MM.1S (cell line): ENCODE measurements at regions not wholly inside any gene's neighbourhood (a gene's known extent, or its start where the extent isn't known, plus 50 kb on each side); places are given as distances from the start of the nearest gene placed in this dataset.

Experiments used
- DNase-seq: peaks from one replicate; pipeline ENCODE4 v3.0.0-alpha.2; 2015
- H2AFZ ChIP-seq: fragments of 300-600 bp; sonication (generic); 2 replicates; pipeline ENCODE4 v1.6.0; 2016; ENCODE audit warnings: antibody characterized with exemption, low read length
- H3F3A ChIP-seq: fragments of 300-600 bp; sonication (generic); 2 replicates; pipeline ENCODE4 v1.6.1; 2016; ENCODE audit warnings: mild to moderate bottlenecking, antibody characterized with exemption, low read length, moderate library complexity, mixed read lengths; ENCODE audit not compliant: insufficient read depth
- H3K27ac ChIP-seq: fragments of 300-600 bp; sonication (generic); 2 replicates; pipeline ENCODE4 v1.5.1; 2016; ENCODE audit warnings: mild to moderate bottlenecking, low read length
- H3K27me3 ChIP-seq: fragments of 300-600 bp; sonication (generic); replicated peaks from 2 replicates; pipeline ENCODE4 v1.6.0; 2016; ENCODE audit warnings: low read length; ENCODE audit not compliant: insufficient read depth
- H3K36me3 ChIP-seq: fragments of 300-600 bp; sonication (generic); replicated peaks from 2 replicates; pipeline ENCODE4 v1.6.1; 2016; ENCODE audit warnings: mild to moderate bottlenecking, low read length, mixed read lengths; ENCODE audit not compliant: insufficient read depth
- H3K4me1 ChIP-seq: fragments of 300-600 bp; sonication (generic); 2 replicates; pipeline ENCODE4 v1.6.1; 2016; ENCODE audit warnings: low read length, mixed read lengths
- H3K4me2 ChIP-seq: fragments of 300-600 bp; sonication (generic); 2 replicates; pipeline ENCODE4 v1.6.0; 2016; ENCODE audit warnings: low read depth, low read length
- H3K4me3 ChIP-seq: fragments of 300-600 bp; sonication (generic); 2 replicates; pipeline ENCODE4 v1.5.1; 2016; ENCODE audit warnings: low read length, mixed read lengths
- H3K79me2 ChIP-seq: fragments of 300-600 bp; sonication (generic); 2 replicates; pipeline ENCODE4 v1.6.1; 2016; ENCODE audit warnings: mixed run types, low read length, mixed read lengths
- H3K9ac ChIP-seq: fragments of 300-600 bp; sonication (generic); 2 replicates; pipeline ENCODE4 v1.6.1; 2016; ENCODE audit warnings: low read length, mixed read lengths
- H3K9me2 ChIP-seq: fragments of 300-600 bp; sonication (generic); replicated peaks from 2 replicates; pipeline ENCODE4 v1.6.1; 2016; ENCODE audit warnings: mild to moderate bottlenecking, low read length, mixed read lengths; ENCODE audit not compliant: insufficient read depth
- H3K9me3 ChIP-seq: fragments of 300-600 bp; sonication (generic); replicated peaks from 2 replicates; pipeline ENCODE4 v1.6.1; 2016; ENCODE audit warnings: mild to moderate bottlenecking, low read length, mixed read lengths; ENCODE audit not compliant: insufficient read depth
- H4K20me1 ChIP-seq: fragments of 300-600 bp; sonication (generic); 2 replicates; pipeline ENCODE4 v1.6.1; 2016; ENCODE audit warnings: mild to moderate bottlenecking, low read length, moderate library complexity, mixed read lengths; ENCODE audit not compliant: insufficient read depth
- EZH2 ChIP-seq: fragments of 300-600 bp; sonication (generic); optimal IDR thresholded peaks from 2 replicates; pipeline ENCODE3; 2017; ENCODE audit warnings: low read depth, mild to moderate bottlenecking, antibody characterized with exemption, low read length, mixed read lengths
- EZH2phosphoT487 ChIP-seq: fragments of 300-600 bp; sonication (generic); IDR thresholded peaks from 2 replicates; pipeline ENCODE4 v1.6.1; 2018; ENCODE audit warnings: antibody characterized with exemption, low read length
- TF ChIP-seq, protein P1 (sequence below): fragments of 300-600 bp; sonication (generic); IDR thresholded peaks from 2 replicates; pipeline ENCODE4 v1.5.1; 2016; ENCODE audit warnings: antibody characterized with exemption, low read length, mixed read lengths

DNA sequence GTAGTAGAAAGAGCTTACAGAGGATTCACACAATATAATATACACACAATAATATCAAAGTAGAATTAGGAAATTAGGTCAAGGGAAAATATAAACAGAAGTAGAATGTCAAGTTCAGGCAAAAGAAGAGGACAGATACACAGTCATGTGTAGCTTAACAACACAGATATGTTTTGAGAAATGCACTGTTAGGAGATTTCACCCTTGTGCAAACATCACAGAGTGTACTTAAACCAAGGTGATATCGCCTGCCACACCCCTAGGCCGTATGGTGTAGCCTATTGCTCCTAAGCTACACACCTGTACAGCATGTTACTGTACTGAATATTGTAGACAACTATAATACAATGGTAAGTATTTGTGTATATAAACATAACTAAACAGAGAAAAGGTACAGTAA lies 110.0 kb upstream of the EDNRA start:
- no peak for DNase-seq
- no peak for TF ChIP-seq EZH2phosphoT487
- no peaks in the 10 kb centered on the region for H3F3A ChIP-seq
- no peak overlapping the region for H2AFZ ChIP-seq
- H3K4me1 ChIP-seq = no peaks in the 10 kb centered on the region
- H3K27ac ChIP-seq = no peak overlapping the region
- no peaks in the 10 kb centered on the region for H3K79me2 ChIP-seq
- no peak overlapping the region for H3K4me2 ChIP-seq
- H3K4me3 ChIP-seq = no peak overlapping the region
- no peaks in the 10 kb centered on the region for H3K9me2 ChIP-seq
- H3K9me3 ChIP-seq = no peaks in the 10 kb centered on the region
- H3K9ac ChIP-seq = no peak overlapping the region
- no peaks in the 10 kb centered on the region for H3K27me3 ChIP-seq
- no peaks in the 10 kb centered on the region for H3K36me3 ChIP-seq
- H4K20me1 ChIP-seq = no peaks in the 10 kb centered on the region

DNA sequence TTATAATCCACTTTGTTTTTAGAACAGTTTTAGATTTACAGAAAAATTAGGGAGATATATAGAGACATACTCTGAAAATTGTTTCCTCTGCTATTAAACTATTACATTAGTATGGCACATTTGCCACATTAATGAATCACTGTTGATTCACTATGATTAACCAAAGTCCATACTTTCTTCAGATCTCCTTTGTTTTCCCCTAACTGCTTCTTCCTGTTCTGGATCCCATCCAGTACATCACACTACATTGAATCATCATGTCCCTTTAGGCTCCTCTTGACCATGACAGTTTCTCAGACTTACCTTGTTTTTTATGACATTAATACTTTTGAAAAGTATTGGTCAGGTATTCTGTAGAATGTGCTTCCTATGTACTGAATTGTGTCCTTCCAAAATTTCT lies 109.2 kb upstream of the EDNRA start:
- H4K20me1 ChIP-seq = no peaks in the 10 kb centered on the region

DNA sequence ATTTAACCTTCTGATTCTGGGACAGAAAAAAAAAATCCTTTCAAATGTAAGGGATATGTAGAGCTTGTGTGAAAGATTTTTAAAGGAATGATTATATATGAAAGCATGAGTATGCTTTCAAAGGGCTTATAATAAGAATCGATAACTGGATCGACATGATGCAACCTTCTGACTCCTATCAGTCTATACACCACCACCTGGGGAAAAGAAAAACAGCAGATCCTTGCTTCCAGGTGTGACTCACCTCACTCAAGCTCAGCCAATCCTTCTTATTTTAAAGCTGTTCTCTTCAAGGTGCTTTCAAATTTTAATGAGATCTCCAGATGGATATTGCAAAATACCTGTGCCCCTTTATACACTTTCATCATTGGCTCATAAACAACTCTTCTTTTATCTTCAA lies 102.1 kb upstream of the EDNRA start:
- no peak overlapping the region for H2AFZ ChIP-seq
- no peaks in the 10 kb centered on the region for H3F3A ChIP-seq
- no peak for DNase-seq
- H3K79me2 ChIP-seq = no peaks in the 10 kb centered on the region
- no peaks in the 10 kb centered on the region for H3K36me3 ChIP-seq
- no peak overlapping the region for H3K4me2 ChIP-seq
- no peak overlapping the region for H3K4me3 ChIP-seq
- H3K27ac ChIP-seq = no peak overlapping the region
- TF ChIP-seq, protein P1, sequence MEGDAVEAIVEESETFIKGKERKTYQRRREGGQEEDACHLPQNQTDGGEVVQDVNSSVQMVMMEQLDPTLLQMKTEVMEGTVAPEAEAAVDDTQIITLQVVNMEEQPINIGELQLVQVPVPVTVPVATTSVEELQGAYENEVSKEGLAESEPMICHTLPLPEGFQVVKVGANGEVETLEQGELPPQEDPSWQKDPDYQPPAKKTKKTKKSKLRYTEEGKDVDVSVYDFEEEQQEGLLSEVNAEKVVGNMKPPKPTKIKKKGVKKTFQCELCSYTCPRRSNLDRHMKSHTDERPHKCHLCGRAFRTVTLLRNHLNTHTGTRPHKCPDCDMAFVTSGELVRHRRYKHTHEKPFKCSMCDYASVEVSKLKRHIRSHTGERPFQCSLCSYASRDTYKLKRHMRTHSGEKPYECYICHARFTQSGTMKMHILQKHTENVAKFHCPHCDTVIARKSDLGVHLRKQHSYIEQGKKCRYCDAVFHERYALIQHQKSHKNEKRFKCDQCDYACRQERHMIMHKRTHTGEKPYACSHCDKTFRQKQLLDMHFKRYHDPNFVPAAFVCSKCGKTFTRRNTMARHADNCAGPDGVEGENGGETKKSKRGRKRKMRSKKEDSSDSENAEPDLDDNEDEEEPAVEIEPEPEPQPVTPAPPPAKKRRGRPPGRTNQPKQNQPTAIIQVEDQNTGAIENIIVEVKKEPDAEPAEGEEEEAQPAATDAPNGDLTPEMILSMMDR = no peak
- TF ChIP-seq EZH2phosphoT487 (no peak), EZH2 (no peak)
- no peaks in the 10 kb centered on the region for H3K27me3 ChIP-seq
- no peaks in the 10 kb centered on the region for H4K20me1 ChIP-seq
- H3K9me3 ChIP-seq = no peaks in the 10 kb centered on the region
- H3K4me1 ChIP-seq = no peaks in the 10 kb centered on the region
- no peaks in the 10 kb centered on the region for H3K9me2 ChIP-seq
- no peak overlapping the region for H3K9ac ChIP-seq

More for the DNA sequence above, 109.2 kb upstream of the EDNRA start:
- H3K36me3 ChIP-seq = no peaks in the 10 kb centered on the region
- H3K79me2 ChIP-seq = no peaks in the 10 kb centered on the region
- no peaks in the 10 kb centered on the region for H3K9me3 ChIP-seq
- H2AFZ ChIP-seq = no peak overlapping the region
- H3K27ac ChIP-seq = no peak overlapping the region
- no peak overlapping the region for H3K4me3 ChIP-seq
- H3K4me2 ChIP-seq = no peak overlapping the region
- no peak for DNase-seq
- no peak overlapping the region for H3K9ac ChIP-seq
- H3F3A ChIP-seq = no peaks in the 10 kb centered on the region
- TF ChIP-seq, protein P1 = no peak
- TF ChIP-seq EZH2phosphoT487 = no peak
- TF ChIP-seq EZH2 = no peak
- no peaks in the 10 kb centered on the region for H3K9me2 ChIP-seq
- no peaks in the 10 kb centered on the region for H3K27me3 ChIP-seq
- H3K4me1 ChIP-seq = no peaks in the 10 kb centered on the region

DNA sequence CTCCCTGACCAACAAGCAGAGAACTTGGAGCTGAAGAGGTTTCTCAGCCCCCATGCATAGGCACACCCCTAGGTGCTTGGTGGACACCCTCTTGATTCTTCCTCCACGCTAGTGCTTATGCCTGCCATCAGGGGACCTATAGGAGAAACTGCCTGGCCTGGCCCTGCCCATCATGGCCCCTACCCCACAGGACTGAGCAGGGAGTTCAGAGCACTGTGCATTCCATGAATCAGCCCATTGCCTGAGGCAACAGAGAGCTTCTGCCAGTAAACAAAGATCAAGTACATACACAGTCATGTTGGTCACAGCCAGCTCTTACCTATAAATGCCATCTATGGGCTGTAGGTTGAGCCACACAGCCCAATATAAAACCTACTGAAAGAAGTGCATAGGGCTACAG lies 99.1 kb upstream of the EDNRA start:
- no peak overlapping the region for H3K4me2 ChIP-seq
- no peak for DNase-seq
- no peaks in the 10 kb centered on the region for H3K36me3 ChIP-seq
- no peaks in the 10 kb centered on the region for H3K27me3 ChIP-seq
- H3K79me2 ChIP-seq = no peaks in the 10 kb centered on the region
- H2AFZ ChIP-seq = no peak overlapping the region
- H4K20me1 ChIP-seq = no peaks in the 10 kb centered on the region
- no peaks in the 10 kb centered on the region for H3K9me3 ChIP-seq
- no peak overlapping the region for H3K9ac ChIP-seq
- no peak overlapping the region for H3K4me3 ChIP-seq
- TF ChIP-seq, protein P1 = no peak
- TF ChIP-seq EZH2phosphoT487 = no peak
- TF ChIP-seq EZH2 = no peak
- no peaks in the 10 kb centered on the region for H3F3A ChIP-seq
- H3K27ac ChIP-seq = no peak overlapping the region
- no peaks in the 10 kb centered on the region for H3K4me1 ChIP-seq
- no peaks in the 10 kb centered on the region for H3K9me2 ChIP-seq
